GM19397 (cell line): ENCODE measurements at regions not wholly inside any gene's neighbourhood (a gene's known extent, or its start where the extent isn't known, plus 50 kb on each side); places are given as distances from the start of the nearest gene placed in this dataset.

Source experiments
- ATAC-seq: cut with Tn5 transposase; IDR thresholded peaks from one replicate; pipeline ENCODE4 v1.9.1; 2021; ENCODE audit warnings: mild to moderate bottlenecking, moderate library complexity; ENCODE audit not compliant: unreplicated experiment

GRCh38 chr5:58074717-58075116 lies 385.2 kb downstream of the PLK2 start:
- ATAC-seq, result no peak

DNA sequence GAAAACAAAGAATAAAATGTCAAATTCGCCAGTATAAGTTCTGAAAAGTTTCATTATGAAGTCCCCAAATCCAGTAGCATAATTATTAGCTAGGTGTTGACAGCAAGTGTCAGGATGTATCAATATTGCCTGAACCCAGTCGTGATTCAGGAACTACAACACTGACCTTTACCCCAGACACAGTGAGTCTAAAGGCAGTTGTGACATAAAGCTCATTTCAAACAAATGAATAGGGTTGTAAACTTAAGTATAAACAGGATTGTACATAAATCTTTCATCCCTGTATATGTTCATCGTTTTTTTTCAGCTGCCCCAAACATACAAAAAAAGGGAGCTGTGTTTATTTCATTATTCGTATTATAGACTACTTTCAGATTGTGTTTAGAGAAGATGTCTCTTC lies 385.7 kb downstream of the PLK2 start:
- no peak for ATAC-seq

DNA sequence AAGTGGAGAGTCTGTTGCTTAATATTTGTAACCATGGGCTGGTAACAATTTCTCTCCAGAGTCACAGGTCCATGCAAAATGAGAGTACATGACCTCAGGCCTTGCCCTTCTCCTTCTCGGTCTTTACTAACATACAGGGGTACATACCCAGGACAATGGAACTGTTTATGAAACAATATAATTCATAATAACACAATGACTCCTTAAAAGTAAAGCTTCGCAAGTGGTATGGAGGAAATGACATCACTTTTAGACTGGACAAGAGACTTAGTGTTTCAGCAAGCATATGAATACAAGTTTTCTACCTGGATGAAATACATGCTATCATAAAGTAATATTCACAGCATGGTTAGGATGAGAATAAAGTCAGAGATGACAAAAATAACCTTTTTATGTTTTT lies 386.6 kb downstream of the PLK2 start:
- no peak for ATAC-seq

- ATAC-seq, result no peak
These were observed 387.5 kb downstream of the PLK2 start for GRCh38 chr5:58072300-58072965.

GRCh38 chr5:58071566-58071965 lies 388.3 kb downstream of the PLK2 start:
- no peak for ATAC-seq

DNA sequence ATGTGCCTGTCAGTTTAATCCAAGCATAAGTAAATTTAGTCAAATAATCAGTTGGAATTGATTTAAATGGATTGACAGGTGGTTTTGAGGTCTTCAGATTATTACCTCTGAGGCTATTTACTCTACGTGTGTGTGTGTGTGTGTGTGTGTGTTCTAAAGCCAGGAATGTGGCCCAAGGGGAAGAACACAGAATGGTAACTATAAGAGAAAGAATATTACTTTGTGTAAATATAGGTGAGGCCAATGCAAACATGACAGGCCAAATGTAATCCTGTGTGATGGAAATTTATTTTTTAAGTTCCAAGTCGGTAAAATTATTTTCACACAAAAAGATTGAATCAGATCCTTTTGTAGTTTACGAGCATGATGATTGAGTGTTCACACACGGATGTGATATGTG lies 390.0 kb downstream of the PLK2 start:
- no peak for ATAC-seq

GRCh38 chr5:58069016-58069705 lies 390.7 kb downstream of the PLK2 start:
- no peak for ATAC-seq

- no peak for ATAC-seq
These were observed 393.3 kb downstream of the PLK2 start for GRCh38 chr5:58066557-58066956.

DNA sequence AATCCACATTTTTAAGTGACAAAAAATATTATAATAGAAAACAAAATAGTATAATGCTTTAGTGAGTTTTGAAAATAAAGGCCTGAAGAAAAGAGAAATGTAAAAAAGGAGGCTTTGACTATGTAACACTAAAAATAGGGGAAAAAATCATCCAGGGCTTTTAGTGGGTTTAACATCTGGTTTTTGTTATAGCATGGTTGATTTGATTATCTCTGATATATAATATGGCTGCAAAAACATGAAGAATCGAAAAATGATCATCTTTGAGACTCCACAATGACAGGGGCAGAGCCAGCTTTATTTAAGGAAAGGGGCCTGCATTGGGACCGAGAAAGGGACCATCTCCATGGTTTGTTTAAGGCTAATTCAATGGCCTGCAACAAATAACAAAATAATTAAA lies 393.8 kb downstream of the PLK2 start:
- ATAC-seq, result no peak

DNA sequence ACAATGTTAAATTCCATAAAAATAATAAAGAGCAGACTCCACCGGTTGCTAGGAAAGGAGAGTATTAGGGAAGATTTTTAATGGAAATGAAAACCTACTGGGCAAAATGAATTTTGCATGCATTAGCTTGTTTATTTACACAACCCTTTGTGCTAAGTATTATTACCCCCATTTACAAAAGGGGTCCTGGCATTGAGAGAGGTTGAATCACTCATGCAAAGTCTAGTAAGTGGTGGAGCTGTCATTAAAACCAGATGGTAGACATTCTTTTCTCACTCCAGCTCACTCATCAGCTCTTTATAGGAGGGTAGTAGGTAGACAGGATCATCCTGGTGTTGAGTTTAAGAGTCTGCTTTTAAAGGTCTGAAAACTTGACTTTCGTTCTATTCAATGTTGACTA lies 395.1 kb downstream of the PLK2 start:
- ATAC-seq, result no peak

- ATAC-seq, result no peak
These were observed 398.9 kb downstream of the PLK2 start for GRCh38 chr5:58060996-58061395.

- ATAC-seq, result no peak
These were observed 402.6 kb downstream of the PLK2 start for GRCh38 chr5:58057324-58057723.

GRCh38 chr5:58056546-58056945 lies 403.3 kb downstream of the PLK2 start:
- no peak for ATAC-seq

DNA sequence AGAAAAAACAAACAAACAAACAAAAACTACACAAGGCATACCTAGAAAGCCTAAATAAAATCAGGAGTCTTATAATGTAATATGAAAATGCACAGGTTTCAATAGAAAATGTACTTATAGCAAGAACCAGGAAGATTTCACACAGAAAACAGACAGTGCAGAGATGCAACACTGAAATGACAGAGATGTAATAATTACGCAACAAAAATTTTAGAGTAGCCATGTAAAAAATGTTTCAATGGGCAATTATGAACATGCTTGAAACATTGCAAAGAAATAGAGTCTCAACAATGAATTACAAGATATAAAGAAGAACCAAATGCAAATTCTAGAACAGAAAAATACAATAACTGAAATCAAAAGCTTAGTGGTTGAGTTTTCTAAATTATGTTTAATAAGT lies 405.9 kb downstream of the PLK2 start:
- no peak for ATAC-seq

DNA sequence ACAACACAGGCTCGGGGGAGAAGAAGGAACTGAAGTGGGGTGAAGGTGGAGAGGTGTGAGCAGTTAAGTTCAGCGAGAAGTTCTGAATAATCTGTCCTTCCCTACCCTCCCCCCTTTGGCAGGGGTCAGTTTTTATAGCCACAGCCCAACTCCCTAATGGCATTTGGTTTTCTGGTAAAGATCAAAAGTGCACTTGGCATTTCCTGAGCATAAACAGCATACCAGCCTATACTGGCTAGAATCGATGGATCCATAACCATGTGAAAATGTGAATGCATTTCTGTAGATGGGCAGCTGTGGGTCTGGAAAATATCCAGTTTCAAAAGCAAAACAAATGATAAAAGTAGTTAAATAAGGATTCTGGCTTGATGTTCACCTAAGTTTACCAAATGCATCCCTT lies 410.9 kb downstream of the PLK2 start:
- ATAC-seq, result no peak

DNA sequence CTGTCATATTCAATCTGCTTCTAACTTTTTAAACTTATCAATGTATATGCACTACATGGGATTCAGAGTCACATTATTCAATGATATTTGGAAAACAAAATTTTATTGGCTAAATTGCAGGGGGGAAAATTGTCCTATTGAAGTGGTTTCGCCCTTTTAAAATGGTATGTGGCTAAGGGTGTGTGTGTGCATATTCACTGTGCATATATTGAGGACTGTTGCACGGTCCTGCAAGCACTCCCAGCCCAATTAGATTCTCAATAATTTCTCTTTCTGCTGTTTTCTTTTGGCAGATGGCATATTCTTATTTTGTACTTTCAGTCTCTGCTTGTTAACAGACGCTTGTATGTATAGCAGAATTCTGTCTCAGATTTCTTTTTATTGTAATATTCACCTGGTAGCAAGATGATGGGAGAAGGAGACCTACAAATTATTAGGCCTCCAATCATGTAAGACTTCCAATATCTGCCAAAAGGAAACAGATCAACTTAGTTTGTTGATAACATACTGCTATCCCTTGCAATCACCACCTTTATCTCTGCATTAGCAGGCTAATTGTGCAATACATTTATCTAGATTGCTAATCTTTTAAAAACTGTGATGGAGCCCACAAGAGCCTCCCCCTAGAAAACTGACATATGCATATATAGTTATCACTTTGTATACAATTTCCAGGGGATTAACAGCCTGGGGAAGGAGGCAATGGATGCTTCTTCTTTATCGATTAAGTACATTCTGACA lies 411.5 kb downstream of the PLK2 start:
- no peak for ATAC-seq

- ATAC-seq, result no peak
These were observed 413.5 kb downstream of the PLK2 start for GRCh38 chr5:58046371-58046770.

GRCh38 chr5:58044166-58044565 lies 415.7 kb downstream of the PLK2 start:
- no peak for ATAC-seq

DNA sequence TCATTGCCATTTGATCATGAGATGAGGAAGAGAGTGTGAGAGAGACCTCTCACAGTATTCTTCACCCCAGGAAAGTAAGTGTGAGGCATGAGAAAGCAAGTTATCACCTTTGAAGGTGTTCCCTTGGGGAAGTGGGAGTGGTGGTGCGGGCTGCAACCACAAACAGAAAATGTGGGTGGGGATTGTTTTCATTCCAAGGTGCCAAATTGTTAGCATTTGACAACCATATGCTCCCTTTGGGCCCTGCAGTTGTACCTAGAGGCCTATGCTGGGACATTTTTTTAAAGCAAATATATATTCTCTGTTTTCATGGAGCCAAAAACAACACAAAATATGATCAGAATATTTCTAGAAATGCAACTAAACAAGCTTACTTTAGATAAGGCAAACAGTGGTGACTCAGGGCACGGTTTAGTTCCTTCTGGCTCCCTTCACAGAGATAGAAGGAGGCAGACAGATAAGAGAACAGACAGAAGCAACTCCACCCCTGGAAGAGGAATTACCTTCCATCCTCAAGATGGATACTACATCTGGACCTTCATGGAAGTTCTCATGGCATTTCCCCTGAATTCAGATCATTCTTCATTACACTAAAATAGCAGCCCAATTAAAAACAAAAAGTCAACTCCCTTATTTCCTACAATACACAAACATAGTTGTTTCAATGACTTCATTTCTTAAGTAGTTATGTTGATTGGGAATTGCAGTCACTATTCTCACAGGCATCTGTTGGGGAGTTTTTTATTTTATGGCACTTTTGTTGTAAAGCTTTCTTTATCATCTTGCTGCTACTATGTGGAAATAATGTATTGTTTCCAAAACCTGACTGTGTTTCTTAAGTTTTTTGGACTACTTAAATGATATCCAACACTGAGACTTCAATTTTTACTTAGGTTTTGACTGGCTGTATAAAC lies 416.6 kb downstream of the PLK2 start:
- no peak for ATAC-seq

DNA sequence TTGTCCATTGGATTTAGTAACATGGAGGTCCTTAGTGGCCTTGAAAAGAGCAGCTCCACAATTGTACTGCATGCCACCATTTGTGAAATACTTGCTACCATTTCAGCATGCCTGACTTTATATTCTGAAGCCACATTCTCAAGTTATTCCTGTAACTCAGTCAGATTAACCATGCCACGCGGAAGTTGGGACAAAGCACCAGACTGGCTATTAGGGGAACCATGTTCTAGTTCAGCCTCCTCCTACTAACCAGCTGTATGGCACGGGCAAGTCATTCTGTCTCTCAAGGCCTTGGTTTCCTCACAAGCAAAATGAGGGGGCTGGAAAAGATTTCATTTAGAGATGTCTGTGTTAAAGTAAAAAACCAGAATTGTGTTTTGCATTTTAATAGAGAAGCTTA lies 418.0 kb downstream of the PLK2 start:
- no peak for ATAC-seq

DNA sequence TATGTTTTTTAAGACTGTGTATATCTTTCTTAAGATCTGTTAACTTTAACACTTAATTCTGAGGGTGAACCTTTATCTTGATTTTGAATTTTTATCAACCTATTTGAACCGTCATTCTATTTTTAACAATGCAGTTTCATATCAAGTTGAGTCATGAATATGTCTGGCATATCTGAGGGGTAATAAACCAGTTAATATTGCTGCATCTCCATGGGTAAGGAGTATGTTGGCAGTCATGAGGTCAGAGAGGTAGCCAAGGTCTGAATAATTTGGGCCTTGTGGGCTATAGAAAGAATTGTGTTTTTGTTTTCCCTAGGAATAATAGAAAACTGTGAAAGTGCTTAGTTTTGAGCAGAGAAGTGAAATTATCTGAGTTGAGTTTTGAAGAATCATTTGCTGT lies 419.0 kb downstream of the PLK2 start:
- ATAC-seq, result no peak
